ENCODE measurements at regions not wholly inside any gene's neighbourhood (a gene's known extent, or its start where the extent isn't known, plus 50 kb on each side); places are given as distances from the start of the nearest gene placed in this dataset.
A peak's percentile ranks its signal among the peaks of the same experiment; 100 is the strongest.
"Not testable (repeated sequence)": the region's sequence is repeated elsewhere in the genome, so short reads cannot be mapped to it uniquely, and the experiment has no call there.

DNA sequence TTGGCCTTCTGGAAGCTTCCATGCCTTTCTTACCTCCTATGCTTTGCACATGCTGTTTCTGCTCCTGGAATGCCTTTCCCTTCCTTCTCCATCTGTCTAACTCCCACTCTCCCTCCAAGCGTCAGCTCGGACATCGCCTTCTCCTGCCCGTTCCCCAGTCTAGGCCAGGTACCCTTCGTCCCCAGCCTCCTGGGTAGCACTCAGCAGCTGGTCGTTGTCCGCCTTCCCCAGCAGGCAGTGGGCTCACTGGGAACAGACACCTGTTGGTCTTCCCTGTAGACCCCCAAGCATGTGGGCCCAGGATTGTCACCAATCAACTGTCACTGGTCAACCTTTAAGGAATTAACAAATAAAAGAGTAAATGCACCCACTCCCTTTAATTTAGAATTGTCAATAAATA lies 202.2 kb downstream of the RGS3 start:
- DNase-seq, result no peak

DNA sequence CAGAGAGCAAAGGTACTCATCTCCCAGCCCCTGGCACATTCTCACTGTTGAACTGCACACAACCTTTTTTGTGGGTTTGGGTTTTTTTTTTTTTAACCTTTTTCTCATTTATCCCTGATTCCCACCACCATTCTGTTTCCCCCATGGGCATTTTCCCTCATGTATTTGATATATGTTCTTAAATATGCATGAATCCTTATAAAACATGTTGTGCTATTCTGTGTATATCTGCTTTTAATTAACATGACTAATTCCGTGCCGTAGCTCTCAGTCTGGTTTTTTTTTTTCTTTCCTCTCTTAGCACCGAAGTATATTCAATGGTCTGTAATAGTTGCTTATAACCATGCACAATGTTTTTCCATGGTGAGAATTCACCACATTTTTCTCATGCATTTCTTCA lies 204.5 kb downstream of the RGS3 start:
- peak; percentile 84 for DNase-seq

DNA sequence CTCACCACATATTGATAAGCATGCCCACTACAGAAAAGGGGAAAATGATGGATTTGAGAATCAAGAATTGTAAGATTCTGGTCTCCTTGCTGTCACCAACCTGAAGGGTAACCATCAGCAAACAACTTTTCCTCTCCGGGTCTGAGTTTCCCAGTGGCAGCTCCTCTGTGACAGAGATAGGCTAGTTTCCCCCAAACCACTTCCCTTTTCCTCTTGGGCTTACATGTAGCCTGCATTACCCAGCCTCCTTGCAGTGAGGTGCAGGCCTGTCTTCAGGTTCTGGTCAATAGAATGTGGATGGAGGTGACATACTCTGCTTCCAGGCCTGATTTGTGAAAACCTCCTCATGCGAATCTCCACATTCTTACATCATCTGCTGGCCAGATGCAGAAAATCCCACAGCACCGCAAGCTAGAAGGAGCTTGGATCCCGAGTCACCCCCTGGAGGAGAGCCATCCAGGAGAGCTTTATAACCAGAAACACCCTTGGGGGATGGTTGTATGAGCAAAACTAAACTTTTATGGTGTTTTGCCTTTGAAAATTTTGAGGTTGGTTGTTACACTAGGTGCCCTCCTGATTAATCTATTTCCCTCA lies 206.1 kb downstream of the RGS3 start:
- peak; percentile 79 for DNase-seq

DNA sequence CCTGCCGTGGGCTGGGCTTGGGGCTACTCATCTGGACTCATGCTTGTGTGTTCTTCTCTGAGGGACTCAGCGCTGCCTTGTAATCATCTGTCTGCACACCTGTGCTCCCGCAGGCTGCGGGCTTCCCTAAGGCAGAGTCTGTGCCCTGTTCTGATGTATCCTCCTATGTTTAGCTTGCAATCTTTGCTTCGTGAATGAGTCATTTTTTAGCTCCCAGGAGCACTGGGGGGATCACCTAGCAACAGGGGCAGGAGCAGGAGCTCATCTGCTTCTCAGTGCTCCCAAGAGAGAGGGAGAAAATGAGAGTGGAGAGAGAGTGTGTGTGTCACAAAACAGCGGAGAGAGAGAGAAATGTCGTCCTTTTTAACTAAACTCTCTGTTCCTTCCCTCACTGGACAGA lies 202.4 kb upstream of the ZNF618 start:
- peak; percentile 85 for DNase-seq

DNA sequence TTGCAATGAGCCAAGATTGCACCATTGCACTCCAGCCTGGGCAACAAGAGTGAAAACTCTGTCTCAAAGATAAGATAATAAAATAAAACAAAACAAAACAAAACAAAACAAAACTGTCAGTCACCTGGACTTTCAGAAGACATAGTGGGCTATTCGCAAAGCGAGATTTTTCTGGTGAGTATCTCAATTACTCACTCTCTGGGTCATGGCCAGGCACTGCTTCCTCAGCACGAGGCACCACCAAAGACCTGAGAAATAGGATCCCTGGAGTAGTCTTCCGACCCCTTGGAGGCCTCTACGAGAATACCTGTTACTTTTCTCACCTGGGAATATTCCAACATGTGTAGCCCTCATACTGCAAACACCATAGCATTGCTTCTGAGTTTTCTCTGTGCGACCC lies 201.7 kb upstream of the ZNF618 start:
- peak; percentile 65 for DNase-seq

DNA sequence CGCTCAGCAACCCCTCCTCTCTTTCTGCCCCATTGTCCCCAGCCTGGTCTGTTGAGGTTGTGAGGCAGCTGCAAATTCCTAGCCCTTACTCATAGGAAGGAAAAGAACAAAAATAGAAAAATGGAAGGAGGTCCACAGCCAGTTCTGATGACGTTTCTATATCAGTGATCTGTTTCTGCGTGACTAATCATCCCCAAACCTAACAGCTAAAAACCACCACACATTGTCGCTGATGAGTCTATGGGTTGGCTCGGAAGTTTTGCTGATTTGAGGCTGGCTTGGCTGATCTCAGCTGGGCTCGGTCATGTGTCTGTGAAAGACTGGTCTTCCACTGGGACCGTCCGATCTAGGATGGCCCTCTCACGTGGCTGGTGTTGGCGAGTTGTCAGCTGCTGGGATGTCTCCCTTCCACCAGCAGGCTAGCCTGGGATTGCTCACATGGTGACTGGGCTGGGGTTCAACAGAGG lies 200.6 kb upstream of the ZNF618 start:
- DNase-seq, result peak; percentile 99

DNA sequence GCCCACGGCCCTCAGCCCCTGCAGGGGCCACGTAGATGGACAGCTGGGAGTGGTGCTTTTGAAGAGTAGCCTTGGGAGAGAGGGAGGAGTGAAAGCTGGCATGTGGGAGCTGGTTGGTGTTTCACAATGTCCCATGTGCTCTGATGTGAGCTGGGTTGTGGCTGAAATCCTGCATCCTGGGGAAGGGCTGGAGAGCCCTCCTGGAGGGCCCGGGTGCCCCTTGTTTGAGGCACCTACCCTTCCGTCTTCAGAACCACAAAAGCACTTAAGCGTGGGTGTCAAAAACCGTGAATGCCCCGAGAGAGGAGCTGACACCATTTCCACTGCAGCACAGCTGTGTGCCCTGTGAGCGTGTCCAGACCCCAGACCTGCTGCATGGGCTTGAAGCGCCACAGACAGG lies 199.1 kb upstream of the ZNF618 start:
- no peak for DNase-seq

DNA sequence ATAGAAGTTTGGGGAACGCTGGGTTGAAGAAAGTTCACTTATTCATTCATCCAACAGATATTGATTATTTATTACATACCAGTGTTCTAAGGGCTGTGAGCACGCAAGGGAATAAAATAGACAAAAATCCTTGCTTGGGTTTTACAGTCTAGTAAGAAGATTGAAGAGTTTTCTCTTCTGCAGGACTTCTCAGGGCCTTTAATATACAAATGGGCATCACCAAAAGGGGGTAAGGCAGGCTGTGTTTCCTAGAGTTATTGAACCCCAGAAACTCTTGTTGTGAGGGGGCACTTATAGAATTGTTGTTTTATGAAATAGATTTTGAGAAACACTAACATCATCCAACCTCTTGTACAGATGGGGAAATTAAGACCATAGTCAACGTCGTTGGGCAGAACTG lies 198.5 kb upstream of the ZNF618 start:
- DNase-seq, result no peak

DNA sequence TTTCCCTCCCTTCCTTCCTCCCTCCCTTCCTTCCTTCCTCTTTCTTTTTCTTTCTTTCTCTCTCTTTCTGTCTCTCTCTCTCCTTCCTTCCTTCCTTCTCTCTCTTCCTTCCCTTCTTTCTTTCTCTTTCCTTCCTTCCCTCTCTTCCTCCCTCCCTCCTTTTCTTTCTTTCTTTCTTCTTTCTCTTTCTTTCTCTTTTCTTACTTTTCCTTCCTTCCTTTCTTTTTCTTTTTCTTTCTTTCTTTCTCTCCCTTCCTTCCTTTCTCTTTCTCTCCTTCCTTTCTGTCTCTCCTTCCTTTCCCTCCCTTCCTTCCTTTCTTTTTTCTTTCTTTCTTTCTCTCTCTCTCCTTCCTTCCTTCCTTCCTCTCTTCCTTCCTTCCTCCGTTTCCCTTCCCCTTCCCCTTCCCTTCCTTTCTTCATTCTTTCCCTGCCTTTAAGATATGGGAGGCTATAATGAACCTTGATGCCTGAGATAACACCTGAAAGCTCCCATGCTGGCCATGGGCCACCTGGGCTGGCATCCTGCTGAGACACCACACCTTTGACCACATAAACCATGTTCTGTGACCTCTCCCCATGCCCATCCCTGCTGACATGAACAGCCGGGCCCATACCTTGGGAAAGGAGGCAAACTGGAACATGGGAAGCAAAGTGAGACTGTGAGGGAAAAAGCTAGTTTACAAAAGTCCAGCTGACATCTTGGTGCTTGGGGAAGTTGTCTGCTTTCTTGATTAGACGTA lies 197.8 kb upstream of the ZNF618 start:
- DNase-seq, result no peak

DNA sequence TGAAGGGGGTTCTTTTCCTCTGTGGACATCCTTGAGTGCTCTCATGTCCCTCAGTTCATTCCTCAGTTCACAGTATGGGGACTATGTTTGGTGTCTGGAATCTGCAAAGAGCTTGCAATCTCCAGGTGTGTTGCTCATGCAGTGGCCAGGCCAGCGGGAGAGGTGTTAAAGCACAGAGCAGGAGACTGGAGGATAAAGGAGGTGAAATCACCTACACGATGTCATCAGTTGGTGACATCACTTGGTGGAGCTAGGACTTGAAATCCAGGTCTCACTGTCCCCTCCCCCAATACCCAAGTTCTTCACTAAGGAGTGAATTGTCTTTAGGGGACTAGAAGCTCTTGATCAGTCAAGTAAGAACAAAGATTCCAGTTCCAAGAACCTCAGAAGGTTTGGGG lies 197.3 kb upstream of the ZNF618 start:
- DNase-seq, result no peak

DNA sequence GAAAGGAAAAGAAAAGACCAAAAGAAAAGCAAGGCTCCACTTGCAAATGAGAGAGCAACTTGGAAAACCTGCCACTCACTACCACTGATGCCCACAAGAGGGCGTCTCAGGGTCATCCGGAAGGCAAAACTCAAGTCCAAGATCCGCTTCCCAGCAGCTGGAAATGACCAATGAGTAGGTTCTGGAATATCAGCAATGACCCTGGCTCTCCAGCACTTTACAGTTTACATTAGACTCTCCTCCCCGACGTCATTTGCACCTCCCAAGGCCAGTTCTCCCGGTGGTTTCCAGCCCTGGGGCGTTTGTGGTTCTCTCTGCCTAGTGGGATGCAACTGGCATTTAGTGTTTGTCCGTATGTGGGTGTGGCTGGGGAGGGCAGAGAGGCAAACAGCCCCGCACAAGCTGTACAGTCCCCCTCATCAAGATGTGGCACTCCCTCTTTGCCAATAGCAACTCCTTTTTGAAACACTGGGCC lies 193.8 kb upstream of the ZNF618 start:
- DNase-seq, result peak; percentile 63

DNA sequence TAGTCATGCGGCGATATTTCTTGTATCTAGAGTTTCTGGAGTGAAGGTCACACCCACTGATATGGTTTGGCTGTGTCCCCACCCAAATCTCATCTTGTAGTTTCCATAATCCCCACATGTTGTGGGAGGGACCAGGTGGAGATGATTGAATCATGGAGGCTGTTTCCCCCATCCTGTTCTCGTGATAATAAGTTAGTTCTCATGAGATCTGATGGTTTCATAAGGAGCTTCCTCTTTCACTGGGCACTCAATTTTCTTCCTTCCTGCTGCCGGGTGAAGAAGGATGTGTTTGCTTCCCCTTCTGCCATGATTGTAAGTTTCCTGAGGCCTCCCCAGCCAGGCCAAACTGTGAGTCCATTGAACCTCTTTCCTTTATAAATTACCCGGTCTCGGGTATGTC lies 190.5 kb upstream of the ZNF618 start:
- not testable (repeated sequence) for DNase-seq

DNA sequence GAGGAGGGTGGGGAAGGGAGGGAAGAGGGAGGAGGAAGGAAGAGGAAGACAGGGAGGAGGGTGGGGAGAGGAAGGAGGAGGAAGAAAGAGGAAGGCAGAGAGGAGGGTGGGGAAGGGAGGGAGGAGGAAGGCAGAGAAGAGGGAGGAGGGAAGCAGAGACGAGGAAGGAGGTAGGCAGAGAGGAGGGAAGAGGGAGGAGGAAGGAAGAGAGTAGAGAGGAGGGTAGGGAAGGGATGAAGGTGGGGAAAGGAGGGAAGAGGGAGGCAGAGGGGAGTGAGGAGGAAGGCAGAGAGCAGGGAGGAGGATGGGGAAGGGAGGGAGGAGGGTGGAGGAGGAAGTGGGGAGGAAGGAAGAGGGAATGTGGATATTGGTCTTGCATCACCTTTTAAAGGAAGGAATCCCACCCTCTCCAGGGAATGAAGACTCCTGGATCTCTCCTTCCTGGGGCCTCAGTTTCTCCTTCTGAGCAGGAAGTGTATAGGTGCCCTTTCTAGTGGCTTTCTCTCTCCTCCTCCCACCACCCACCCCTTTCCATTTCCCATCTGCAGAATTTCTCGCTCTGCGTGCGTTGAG lies 188.9 kb upstream of the ZNF618 start:
- no peak for DNase-seq

DNA sequence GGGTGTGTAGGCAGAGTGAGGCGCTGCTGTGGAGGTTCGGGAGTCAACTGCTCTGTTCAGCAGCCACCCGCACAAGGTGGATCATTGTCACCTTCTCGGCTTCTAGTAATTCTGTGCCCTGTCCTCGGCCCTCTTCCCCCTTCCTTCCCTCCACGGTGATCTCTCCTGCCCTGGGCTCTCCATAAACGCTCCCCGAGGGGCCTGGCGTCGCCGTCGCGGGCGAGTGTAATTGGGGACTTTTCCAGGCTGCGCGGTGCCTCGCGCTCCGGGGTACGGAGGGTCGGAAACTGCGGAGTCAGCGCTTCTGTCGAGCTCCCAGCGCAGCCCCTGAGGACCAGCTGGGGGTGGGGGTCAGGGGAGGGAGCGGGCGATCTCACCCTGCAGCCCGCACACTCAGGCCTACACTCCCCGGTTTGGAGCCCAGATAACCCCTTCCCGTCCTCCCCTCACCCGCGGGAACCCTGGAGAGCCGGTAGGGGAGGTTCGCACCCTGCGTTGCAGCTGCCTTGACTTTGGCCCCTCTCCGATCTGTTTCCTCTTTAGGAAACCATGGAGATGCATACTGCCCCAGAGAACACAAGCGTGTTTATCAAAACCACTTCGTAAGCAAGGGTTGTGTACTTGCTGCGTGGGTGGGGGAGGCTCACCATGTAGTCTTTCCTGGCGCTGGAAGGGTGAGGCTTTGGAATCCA lies 188.3 kb upstream of the ZNF618 start:
- DNase-seq, result no peak

DNA sequence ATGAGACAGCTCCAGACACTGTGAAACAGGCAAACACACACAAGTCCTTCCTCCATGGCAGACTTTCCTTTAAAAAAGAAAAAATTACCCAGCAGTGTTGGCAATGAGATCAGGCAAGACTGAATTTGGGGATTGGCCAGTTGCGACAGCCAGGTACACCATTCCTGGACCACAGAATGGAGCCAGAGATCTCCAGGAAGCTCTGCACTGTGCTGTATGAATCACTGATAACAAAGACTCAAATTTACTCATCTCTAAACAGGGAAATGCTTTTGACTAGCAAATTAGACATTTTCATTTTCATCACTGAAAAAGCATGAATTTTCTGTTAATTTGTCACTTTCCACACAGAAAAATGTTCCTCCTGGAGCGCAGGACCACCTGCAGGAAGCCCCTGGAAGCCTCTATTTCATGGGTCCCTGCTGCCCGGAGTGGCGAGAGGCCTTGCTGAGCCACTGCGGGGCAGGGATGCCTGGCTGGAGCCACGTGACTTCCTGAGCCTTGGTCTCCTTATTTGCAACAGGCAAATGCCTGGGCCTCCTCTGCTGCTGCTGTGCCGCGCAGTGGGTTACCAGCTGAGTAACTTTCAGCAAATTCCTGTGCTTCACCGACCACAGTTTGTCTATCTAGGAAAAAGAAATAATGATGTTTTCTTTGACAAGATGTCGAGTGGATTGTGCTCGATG lies 185.9 kb upstream of the ZNF618 start:
- no peak for DNase-seq

DNA sequence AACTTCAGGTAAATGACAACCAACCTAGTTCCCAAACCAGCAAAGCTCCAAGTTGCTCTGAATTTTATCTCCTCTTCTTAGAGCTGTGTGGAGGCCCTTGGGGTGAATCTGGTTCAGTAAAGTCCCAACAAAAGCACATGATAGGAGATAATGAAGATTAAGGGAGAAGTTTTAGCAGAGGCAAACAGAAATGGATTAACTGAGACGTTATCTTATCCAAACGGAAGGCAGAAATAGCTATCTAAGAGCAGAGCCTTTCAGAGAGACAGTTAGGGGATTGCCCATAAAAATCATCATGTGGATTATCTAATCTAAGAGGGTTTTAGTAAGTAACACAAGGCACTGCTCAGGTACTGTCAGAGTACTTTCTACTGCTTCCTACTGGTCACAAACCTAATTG lies 183.9 kb upstream of the ZNF618 start:
- DNase-seq, result no peak

DNA sequence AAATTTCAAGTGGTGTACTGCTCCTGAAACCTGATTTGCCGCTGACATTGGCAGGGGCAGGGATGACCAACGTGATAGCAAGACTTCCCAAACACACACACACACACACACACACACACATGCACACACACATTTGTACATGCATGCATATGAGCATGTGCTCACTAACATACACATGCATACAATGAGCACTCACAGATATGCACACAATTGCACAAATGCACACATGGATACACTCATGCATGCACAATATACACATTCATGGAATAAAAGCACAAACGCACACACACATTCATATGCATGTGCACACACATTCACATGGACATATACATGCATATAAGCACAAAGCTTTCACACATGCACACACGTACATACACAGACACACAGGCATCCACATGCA lies 181.2 kb upstream of the ZNF618 start:
- DNase-seq, result no peak

DNA sequence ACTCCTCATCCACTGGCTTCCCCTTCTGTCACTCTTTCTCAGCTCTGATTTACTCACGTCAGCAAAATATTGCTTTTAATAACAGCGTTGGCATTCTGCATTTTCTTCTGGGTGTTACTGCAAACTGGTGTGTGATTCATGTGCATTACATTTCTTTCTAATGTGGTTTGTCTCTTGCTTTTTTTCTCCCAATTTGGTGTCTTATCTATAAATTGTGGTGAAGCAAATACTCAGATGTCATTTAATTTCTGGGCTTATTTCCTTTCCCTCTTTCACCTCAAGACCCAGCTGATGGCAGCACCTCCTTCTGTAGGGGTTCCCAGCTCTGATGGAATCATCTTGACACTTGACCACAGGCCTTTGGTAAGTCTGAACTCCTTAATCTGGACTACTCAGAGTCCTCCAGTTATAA lies 180.7 kb upstream of the ZNF618 start:
- DNase-seq, result no peak

DNA sequence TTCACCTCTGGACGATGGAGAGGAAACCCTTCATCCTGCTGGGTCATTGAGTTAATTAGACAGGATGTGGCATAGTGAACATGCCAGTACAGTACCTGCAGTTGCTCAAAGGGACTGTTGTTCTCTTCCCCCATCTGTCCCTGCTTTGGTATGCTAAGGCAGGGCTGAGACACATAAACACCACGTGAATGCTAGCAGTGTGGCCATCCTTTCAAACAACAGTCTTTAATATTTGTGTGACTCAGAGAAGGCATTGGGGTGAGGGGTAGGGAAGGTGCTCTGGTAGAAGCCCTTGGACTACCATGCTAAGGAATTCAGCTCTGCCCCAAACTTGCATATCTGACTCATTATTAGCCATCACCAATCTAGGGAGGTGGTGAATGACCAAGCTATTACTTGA lies 180.2 kb upstream of the ZNF618 start:
- DNase-seq, result peak; percentile 19

DNA sequence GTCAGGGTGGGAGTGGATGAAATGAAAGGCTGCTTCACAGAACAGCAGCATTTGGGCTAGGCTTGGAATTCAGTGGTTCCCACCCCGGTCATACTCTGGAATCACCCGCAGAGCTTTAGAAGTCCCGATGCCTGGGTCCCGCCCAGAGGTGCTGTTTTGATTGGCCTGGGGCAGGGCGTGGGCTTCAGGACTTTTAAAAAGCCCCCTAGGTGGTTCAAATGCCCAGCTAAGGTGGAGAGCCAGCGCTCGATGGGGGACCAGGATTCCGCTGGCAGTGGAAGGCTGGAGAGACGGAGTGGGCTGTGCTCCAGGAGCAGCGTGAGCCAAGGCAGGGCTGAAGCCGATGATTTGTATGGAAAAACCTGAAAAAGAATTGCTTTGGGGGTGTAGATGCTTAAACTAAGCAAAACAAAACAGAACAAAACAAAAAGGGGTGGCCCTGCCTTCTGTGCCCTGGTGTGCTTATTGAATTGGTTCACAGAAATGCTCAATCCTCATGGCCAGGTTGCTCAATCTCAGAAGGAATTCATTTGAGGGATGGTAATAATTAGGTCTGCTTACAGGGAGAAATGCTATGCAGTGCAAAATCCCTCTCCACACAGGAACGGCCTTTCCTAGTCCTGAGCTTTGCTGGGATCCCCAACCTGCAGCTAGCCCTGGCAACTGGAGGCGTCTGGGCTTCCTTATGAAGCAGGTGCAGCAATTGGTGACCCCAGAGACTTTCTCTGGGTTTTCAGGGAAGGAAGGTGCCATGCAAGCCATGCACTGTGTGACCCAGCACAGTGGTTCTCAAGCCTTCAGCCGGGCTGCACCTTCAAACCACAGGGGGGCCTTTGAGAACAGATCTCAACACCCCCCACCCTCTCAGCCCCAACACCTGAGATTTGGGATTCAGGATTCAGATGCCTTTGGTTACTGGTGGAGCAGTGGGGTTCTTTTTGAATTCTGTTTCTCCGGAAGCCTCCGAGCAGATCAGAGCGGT lies 174.0 kb upstream of the ZNF618 start:
- DNase-seq, result peak; percentile 18

DNA sequence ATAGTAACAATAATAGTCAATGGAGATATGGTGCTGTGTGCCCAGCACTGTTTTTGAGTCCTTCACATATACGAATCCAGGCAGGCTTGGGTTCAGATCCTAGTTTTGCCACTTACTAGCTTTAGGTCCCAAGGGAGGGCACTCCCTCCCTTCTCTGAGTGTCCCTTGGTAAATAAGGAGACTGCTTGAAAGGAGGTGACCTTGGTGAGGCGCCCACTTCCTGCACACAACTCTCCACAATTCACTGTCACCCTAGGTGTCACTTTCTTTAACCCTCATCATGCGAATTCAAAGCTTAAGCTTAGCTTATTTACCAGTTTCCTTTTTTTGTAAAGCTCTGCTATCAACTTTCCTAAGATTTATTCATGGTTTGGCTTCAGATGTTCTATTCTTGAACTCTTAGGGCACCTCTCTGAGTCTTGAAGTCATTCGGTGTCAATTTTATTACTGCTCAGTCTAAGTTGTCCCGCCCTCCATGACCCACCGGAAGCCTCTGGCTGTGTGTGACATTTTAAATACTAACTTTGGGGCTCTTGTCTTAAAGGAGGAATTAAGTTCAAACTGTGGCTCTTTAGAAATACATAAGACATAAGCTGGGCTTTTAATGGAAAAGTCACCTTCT lies 170.7 kb upstream of the ZNF618 start:
- no peak for DNase-seq
